ENCODE measurements at regions not wholly inside any gene's neighbourhood (a gene's known extent, or its start where the extent isn't known, plus 50 kb on each side); places are given as distances from the start of the nearest gene placed in this dataset.

DNA sequence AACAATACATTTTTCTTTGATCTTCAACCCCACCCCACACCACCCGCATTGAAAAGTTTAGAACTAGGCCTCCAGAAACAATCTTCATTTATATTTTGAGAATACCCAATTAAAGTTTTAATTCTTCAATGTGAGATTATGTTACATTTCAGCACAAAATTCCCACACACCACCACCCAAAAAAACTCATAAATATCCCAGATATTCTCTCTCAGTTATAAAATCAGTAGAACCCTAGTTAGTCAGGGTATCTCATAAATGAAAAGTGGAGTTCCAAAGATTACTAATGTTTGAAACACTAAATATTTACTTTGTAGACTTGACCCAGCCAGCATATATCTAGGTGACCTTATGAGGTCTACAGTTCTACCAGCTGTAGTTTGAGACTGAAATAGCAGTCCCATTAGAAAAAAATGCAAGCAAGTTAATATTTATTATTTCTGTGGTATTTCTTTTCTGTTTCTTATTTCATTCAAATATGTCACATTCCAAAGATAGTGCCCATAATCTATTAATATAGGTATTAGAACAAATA, 371.0 kb downstream of the TENT5A start:
- no peak overlapping the region for H3K4me3 ChIP-seq (ENCODE audit: low read depth, low read length)
- no peak for DNase-seq (ENCODE audit: low read depth)
- no peak for TF ChIP-seq CTCF (IDR thresholded peaks at IDR 0.05; ENCODE audit: low read depth, low read length, missing control alignments)

DNA sequence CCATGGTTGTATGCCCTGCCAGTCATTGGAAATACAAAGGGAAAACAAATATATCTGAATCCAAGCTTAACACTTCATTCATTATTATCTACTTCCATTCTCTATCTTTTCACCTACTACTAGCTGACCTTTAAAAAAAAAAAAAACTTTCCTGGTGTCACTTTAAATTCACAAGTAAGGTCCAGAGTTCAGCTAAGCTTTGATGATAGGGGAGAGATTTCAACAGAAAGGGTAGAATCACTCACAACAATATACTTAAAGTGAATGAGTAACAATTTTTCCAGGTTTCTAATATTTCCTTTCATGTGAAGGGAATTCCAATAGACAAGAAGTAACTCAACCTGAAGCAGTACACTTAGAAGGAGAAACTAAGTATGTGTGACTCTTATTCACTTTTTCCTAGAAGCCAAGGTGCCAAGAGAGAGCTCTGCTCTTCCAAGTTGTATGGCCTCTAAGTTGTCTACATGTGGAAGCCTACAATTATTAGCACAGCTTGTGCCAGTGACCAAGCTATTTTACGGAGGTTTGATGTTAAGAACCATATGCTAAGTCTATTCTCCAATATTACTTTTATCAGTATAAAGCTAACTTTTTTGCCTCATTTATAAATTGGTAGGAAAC, 371.7 kb downstream of the TENT5A start:
- DNase-seq (ENCODE audit: low read depth), result no peak
- no peak for TF ChIP-seq CTCF (IDR thresholded peaks at IDR 0.05; ENCODE audit: low read depth, low read length, missing control alignments)
- H3K4me3 ChIP-seq (ENCODE audit: low read depth, low read length), result no peak overlapping the region

DNA sequence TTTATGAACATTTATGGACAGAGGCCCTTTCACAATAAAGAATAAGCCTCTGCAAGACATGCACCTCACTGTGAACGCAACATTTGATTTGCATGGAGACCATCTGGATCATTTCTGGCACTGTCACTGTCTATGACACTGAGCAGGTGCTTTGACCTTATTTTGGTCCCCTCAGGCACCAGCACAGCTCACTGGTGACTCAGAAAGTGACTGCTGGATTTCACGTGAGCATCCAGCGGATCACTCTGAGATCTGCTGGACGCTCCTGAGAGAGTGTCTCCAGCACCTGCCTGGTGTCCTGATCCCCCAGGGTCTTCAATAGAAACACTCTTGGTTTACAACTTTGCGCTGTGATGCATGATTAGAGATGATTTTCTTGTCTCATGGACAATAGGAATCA, 375.7 kb downstream of the TENT5A start:
- H3K4me3 ChIP-seq (ENCODE audit: low read depth, low read length), result no peak overlapping the region
- DNase-seq (ENCODE audit: low read depth), result no peak
- TF ChIP-seq CTCF (IDR thresholded peaks at IDR 0.05; ENCODE audit: low read depth, low read length, missing control alignments), result no peak

DNA sequence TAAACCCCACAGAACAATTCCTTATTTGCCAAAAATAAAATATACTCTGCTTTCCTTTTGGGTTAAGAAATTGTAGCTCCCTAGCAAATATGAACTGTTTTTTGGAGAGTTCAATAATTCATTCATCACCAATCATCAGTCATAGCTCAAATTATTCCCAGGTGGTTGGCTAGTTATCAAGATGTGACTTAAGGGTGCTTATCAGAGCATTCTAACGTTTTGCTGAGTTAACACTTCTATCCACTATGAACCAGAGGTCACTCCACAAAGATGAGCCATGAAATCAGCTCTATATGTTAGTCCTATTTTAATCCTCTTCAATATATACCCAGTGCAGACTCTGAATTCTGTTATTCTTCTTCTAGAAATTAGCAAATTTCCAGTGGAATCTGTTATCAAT, 379.1 kb downstream of the TENT5A start:
- DNase-seq (ENCODE audit: low read depth), result no peak
- no peak overlapping the region for H3K4me3 ChIP-seq (ENCODE audit: low read depth, low read length)
- TF ChIP-seq CTCF (IDR thresholded peaks at IDR 0.05; ENCODE audit: low read depth, low read length, missing control alignments), result no peak

- H3K4me3 ChIP-seq (ENCODE audit: low read depth, low read length), result no peak overlapping the region
- no peak for DNase-seq (ENCODE audit: low read depth)
- TF ChIP-seq CTCF (IDR thresholded peaks at IDR 0.05; ENCODE audit: low read depth, low read length, missing control alignments), result no peak
Observed at GRCh38 chr6:81371930-81372329, 380.6 kb downstream of the TENT5A start.

DNA sequence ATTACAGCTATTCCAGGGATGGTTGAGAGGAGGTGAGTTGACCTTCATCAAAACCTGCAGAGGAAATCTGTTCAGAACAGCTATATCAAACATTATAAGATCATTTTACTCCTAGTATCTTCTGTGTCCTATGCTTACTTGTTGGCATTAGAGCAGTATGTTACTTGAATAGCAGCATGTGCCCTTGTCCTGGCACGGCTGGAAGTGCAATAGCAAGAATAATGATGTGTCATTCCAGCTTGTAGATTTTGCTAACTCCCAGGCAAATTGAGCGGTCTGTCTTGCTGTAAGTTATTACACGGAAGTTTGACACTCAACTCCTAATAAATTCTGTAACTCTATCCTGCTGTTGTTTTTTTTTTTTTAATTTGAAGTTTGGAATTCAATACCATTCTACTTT, 385.5 kb downstream of the TENT5A start:
- H3K4me3 ChIP-seq (ENCODE audit: low read depth, low read length), result no peak overlapping the region
- TF ChIP-seq CTCF (IDR thresholded peaks at IDR 0.05; ENCODE audit: low read depth, low read length, missing control alignments), result no peak
- no peak for DNase-seq (ENCODE audit: low read depth)

GRCh38 chr6:81362246-81362645, 390.2 kb downstream of the TENT5A start:
- TF ChIP-seq CTCF (IDR thresholded peaks at IDR 0.05; ENCODE audit: low read depth, low read length, missing control alignments), result no peak
- DNase-seq (ENCODE audit: low read depth), result no peak
- no peak overlapping the region for H3K4me3 ChIP-seq (ENCODE audit: low read depth, low read length)

Data from GM12864 (cell line).